ENCODE measurements at regions not wholly inside any gene's neighbourhood (a gene's known extent, or its start where the extent isn't known, plus 50 kb on each side); places are given as distances from the start of the nearest gene placed in this dataset.
"Not testable (repeated sequence)": the region's sequence is repeated elsewhere in the genome, so short reads cannot be mapped to it uniquely, and the experiment has no call there.

GRCh38 chr2:105674401-105674800 lies 70.3 kb upstream of the NCK2 start:
- H3K9ac ChIP-seq (ENCODE audit: low read length), result no peak overlapping the region
- H3K27me3 ChIP-seq (ENCODE audit: control insufficient read depth, insufficient read depth, low read length), result no peaks in the 10 kb centered on the region
- no peaks in the 10 kb centered on the region for H3K36me3 ChIP-seq (ENCODE audit: control insufficient read depth, insufficient read depth, low read length)
- no peaks in the 10 kb centered on the region for H3K4me1 ChIP-seq (ENCODE audit: control insufficient read depth, insufficient read depth, low read length)
- no peak overlapping the region for H3K27ac ChIP-seq (ENCODE audit: low read depth, low read length)
- no peak overlapping the region for H3K4me3 ChIP-seq (ENCODE audit: low read length)

DNA sequence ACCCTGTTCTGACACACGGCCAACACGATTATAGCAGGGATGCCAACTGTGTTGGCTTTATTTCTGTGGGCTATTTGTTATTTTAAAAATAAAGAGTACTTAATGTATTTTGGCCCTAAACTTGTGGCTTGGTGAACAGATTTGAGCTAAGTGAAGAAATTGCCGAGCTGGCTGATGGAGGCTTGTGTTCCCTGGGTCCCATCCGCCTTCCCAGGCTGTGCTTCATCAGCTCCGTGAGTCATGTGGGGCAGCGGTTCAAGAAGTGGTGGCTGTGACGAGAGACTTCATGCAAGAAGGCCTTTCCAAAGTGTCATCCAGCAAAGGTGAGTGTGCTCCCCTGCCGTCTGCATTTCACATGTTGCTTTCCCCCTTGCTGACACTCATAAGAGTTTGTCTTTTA lies 73.6 kb upstream of the NCK2 start:
- H3K27ac ChIP-seq (ENCODE audit: low read depth, low read length), result no peak overlapping the region
- H3K4me1 ChIP-seq (ENCODE audit: control insufficient read depth, insufficient read depth, low read length), result no peaks in the 10 kb centered on the region
- no peaks in the 10 kb centered on the region for H3K27me3 ChIP-seq (ENCODE audit: control insufficient read depth, insufficient read depth, low read length)
- H3K4me3 ChIP-seq (ENCODE audit: low read length), result no peak overlapping the region
- no peak overlapping the region for H3K9ac ChIP-seq (ENCODE audit: low read length)
- H3K36me3 ChIP-seq (ENCODE audit: control insufficient read depth, insufficient read depth, low read length), result no peaks in the 10 kb centered on the region

DNA sequence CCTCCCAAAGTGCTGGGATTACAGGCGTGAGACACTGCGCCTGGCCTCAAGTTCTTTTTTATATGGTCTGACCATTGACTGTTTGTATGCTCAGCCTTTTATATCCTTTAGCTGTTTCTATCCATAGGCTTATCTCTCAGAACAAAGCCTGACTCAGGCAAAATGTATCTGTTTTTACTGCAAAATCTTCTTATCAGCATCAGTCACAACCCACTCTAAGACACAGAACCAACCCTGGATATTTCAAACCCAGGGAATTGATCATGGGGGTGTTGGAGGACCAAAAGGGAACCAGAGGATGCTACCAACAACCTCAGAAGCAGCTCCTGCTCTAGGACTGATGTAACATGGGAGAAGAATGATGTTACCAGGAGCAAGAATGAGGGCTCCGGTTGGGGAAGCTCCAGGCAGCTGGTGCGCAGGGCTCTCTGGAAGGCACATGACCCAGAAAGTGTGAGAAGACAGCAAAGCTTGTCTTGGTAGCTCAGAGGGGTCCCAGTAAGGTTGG lies 75.3 kb upstream of the NCK2 start:
- H3K4me3 ChIP-seq (ENCODE audit: low read length), result no peak overlapping the region
- H3K9ac ChIP-seq (ENCODE audit: low read length), result no peak overlapping the region
- H3K36me3 ChIP-seq (ENCODE audit: control insufficient read depth, insufficient read depth, low read length), result no peaks in the 10 kb centered on the region
- no peak overlapping the region for H3K27ac ChIP-seq (ENCODE audit: low read depth, low read length)
- no peaks in the 10 kb centered on the region for H3K27me3 ChIP-seq (ENCODE audit: control insufficient read depth, insufficient read depth, low read length)
- H3K4me1 ChIP-seq (ENCODE audit: control insufficient read depth, insufficient read depth, low read length), result no peaks in the 10 kb centered on the region

DNA sequence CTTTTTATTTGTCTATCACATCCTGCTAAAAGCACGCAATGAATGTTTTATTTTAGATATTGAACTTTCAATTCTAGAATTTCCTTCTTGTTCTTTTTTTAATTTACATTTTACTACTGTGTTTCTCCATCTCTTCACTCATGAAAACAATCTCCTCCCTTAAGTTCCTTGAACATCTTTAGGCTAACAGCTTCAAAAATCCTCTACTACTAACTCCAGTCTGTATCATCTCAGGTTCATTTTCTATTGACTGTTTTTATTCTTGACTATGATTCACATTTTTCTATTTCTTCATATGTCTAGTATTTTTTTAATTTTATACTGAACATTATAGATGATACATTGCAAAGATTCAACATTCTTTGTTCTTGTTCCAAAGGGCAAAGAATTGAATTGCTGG lies 79.2 kb upstream of the NCK2 start:
- H3K36me3 ChIP-seq (ENCODE audit: control insufficient read depth, insufficient read depth, low read length), result no peaks in the 10 kb centered on the region
- no peak overlapping the region for H3K27ac ChIP-seq (ENCODE audit: low read depth, low read length)
- no peak overlapping the region for H3K9ac ChIP-seq (ENCODE audit: low read length)
- H3K4me3 ChIP-seq (ENCODE audit: low read length), result no peak overlapping the region
- H3K4me1 ChIP-seq (ENCODE audit: control insufficient read depth, insufficient read depth, low read length), result no peaks in the 10 kb centered on the region
- H3K27me3 ChIP-seq (ENCODE audit: control insufficient read depth, insufficient read depth, low read length), result no peaks in the 10 kb centered on the region

- Histone ChIP-seq H3K36me3 (ENCODE audit: control insufficient read depth, insufficient read depth, low read length) (no peaks in the 10 kb centered on the region), H3K4me3 (ENCODE audit: low read length) (no peak overlapping the region), H3K27me3 (ENCODE audit: control insufficient read depth, insufficient read depth, low read length) (no peaks in the 10 kb centered on the region)
These were observed 84.2 kb upstream of the NCK2 start for GRCh38 chr2:105660489-105660888.

GRCh38 chr2:105655723-105656606 lies 88.7 kb upstream of the NCK2 start:
- not testable (repeated sequence) for H3K27ac ChIP-seq (ENCODE audit: low read depth, low read length); H3K27me3 ChIP-seq (ENCODE audit: control insufficient read depth, insufficient read depth, low read length); H3K9ac ChIP-seq (ENCODE audit: low read length); H3K36me3 ChIP-seq (ENCODE audit: control insufficient read depth, insufficient read depth, low read length); H3K4me3 ChIP-seq (ENCODE audit: low read length); H3K4me1 ChIP-seq (ENCODE audit: control insufficient read depth, insufficient read depth, low read length)

More at GRCh38 chr2:105660489-105660888, 84.2 kb upstream of the NCK2 start:
- Histone ChIP-seq H3K4me1 (ENCODE audit: control insufficient read depth, insufficient read depth, low read length) (no peaks in the 10 kb centered on the region), H3K9ac (ENCODE audit: low read length) (no peak overlapping the region), H3K27ac (ENCODE audit: low read depth, low read length) (no peak overlapping the region)

DNA sequence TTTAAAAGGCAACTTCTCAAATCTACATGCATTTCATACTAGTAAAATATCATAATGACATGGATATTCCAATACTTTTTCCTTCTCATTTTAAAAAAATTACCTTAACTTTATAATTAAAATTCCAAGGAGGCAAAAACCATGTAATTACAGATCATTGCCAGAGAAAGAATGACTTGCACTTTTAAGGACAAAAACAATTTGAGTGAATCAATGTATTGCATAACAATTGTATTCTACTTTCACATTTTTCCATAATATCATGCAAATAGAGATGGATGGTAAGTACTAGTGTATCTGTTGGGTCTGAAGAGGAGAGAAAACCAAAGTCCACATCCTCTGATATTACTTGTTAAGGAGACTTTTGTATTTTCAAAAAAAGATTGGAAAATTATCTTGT lies 89.5 kb upstream of the NCK2 start:
- no peaks in the 10 kb centered on the region for H3K4me1 ChIP-seq (ENCODE audit: control insufficient read depth, insufficient read depth, low read length)

GRCh38 chr2:105654474-105655004 lies 90.2 kb upstream of the NCK2 start:
- H3K27ac ChIP-seq (ENCODE audit: low read depth, low read length), result no peak overlapping the region
- no peaks in the 10 kb centered on the region for H3K4me1 ChIP-seq (ENCODE audit: control insufficient read depth, insufficient read depth, low read length)
- no peak overlapping the region for H3K4me3 ChIP-seq (ENCODE audit: low read length)
- no peaks in the 10 kb centered on the region for H3K36me3 ChIP-seq (ENCODE audit: control insufficient read depth, insufficient read depth, low read length)
- H3K9ac ChIP-seq (ENCODE audit: low read length), result no peak overlapping the region
- no peaks in the 10 kb centered on the region for H3K27me3 ChIP-seq (ENCODE audit: control insufficient read depth, insufficient read depth, low read length)

More for the DNA sequence above, 89.5 kb upstream of the NCK2 start:
- Histone ChIP-seq H3K9ac (ENCODE audit: low read length) (no peak overlapping the region), H3K27ac (ENCODE audit: low read depth, low read length) (no peak overlapping the region), H3K4me3 (ENCODE audit: low read length) (no peak overlapping the region), H3K27me3 (ENCODE audit: control insufficient read depth, insufficient read depth, low read length) (no peaks in the 10 kb centered on the region), H3K36me3 (ENCODE audit: control insufficient read depth, insufficient read depth, low read length) (no peaks in the 10 kb centered on the region)

GRCh38 chr2:105653302-105653701 lies 91.4 kb upstream of the NCK2 start:
- Histone ChIP-seq H3K27me3 (ENCODE audit: control insufficient read depth, insufficient read depth, low read length) (no peaks in the 10 kb centered on the region), H3K36me3 (ENCODE audit: control insufficient read depth, insufficient read depth, low read length) (no peaks in the 10 kb centered on the region), H3K9ac (ENCODE audit: low read length) (no peak overlapping the region), H3K4me1 (ENCODE audit: control insufficient read depth, insufficient read depth, low read length) (no peaks in the 10 kb centered on the region), H3K4me3 (ENCODE audit: low read length) (no peak overlapping the region), H3K27ac (ENCODE audit: low read depth, low read length) (no peak overlapping the region)

DNA sequence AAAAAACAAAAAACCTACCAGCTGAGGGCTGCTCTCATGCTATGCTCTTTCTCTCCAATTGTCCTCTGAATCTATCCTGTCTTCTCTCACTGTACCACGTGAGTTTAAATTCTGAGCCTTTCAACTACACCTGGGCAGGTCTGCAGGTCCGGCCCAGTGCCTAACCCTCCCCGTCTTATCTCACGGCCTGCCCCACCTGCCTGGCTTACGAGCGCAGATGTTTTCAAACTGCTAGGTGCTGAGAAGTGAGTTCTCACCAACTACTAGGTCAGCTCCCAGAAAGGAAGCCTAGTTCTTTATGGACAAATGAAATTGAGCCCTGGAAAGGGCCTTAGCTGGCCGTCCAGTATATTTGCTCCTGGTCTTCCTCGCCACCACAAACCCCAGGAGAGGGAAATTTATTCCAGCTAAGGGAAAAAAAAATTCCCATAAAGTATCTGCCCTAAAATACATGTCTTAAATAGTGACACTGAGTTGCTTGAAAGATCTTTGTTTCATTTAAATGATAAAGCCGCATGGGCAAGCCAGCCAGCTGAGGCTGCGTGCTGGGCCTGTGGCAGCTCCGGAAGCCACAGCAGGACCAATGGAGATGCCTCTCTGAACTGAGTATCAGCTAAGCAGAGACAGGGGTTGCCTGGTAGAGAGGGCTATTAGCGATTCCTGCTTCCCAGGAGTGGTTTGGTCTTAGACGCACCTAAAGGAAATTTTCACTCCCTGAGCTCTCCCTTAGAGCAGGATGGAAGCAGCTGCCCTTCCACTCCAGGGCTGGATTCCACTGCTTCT lies 92.5 kb upstream of the NCK2 start:
- H3K36me3 ChIP-seq (ENCODE audit: control insufficient read depth, insufficient read depth, low read length), result no peaks in the 10 kb centered on the region
- H3K4me1 ChIP-seq (ENCODE audit: control insufficient read depth, insufficient read depth, low read length), result no peaks in the 10 kb centered on the region
- H3K27me3 ChIP-seq (ENCODE audit: control insufficient read depth, insufficient read depth, low read length), result no peaks in the 10 kb centered on the region
- no peak overlapping the region for H3K4me3 ChIP-seq (ENCODE audit: low read length)
- H3K27ac ChIP-seq (ENCODE audit: low read depth, low read length), result no peak overlapping the region
- H3K9ac ChIP-seq (ENCODE audit: low read length), result no peak overlapping the region

DNA sequence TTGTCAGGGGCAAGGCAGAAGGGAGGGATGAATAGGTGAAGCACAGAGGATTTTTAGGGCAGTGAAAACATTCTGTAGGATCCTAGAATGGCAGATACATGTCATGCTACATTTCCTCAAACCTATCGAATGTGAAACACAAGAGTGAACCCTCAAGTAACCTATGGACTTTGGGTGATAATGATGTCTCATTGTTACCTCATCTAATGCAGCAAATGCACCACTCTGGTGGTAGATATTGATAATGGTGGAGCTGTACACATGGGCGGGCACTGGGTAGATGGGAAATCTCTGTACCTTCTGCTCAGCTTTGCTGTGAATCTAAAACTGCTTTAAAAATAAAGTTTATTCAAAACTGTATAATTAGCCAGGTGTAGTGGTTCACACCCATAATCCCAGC lies 95.2 kb upstream of the NCK2 start:
- H3K4me1 ChIP-seq (ENCODE audit: control insufficient read depth, insufficient read depth, low read length), result no peaks in the 10 kb centered on the region
- no peaks in the 10 kb centered on the region for H3K27me3 ChIP-seq (ENCODE audit: control insufficient read depth, insufficient read depth, low read length)
- no peaks in the 10 kb centered on the region for H3K36me3 ChIP-seq (ENCODE audit: control insufficient read depth, insufficient read depth, low read length)
- no peak overlapping the region for H3K27ac ChIP-seq (ENCODE audit: low read depth, low read length)
- no peak overlapping the region for H3K4me3 ChIP-seq (ENCODE audit: low read length)
- H3K9ac ChIP-seq (ENCODE audit: low read length), result no peak overlapping the region

GRCh38 chr2:105647731-105648130 lies 97.0 kb upstream of the NCK2 start:
- H3K36me3 ChIP-seq (ENCODE audit: control insufficient read depth, insufficient read depth, low read length), result no peaks in the 10 kb centered on the region
- H3K27ac ChIP-seq (ENCODE audit: low read depth, low read length), result no peak overlapping the region
- H3K27me3 ChIP-seq (ENCODE audit: control insufficient read depth, insufficient read depth, low read length), result no peaks in the 10 kb centered on the region
- no peak overlapping the region for H3K4me3 ChIP-seq (ENCODE audit: low read length)
- H3K9ac ChIP-seq (ENCODE audit: low read length), result no peak overlapping the region
- H3K4me1 ChIP-seq (ENCODE audit: control insufficient read depth, insufficient read depth, low read length), result no peaks in the 10 kb centered on the region

All from rectal smooth muscle tissue (tissue), 1 donor.